Endodermal cell (in vitro differentiated cells): ENCODE measurements at regions not wholly inside any gene's neighbourhood (a gene's known extent, or its start where the extent isn't known, plus 50 kb on each side); places are given as distances from the start of the nearest gene placed in this dataset.

Source experiments
- DNase-seq: peaks from one replicate; pipeline ENCODE4 v3.0.0-alpha.2; 2017
- H3K27ac ChIP-seq: 2 replicates; pipeline ENCODE4 v1.5.1; 2013; ENCODE audit warnings: mild to moderate bottlenecking, low read depth, low read length, moderate library complexity
- H3K27me3 ChIP-seq: 2 replicates; pipeline ENCODE4 v1.6.1; 2013; ENCODE audit warnings: mild to moderate bottlenecking, low read length, moderate library complexity; ENCODE audit not compliant: insufficient read depth, control insufficient read depth, poor library complexity, severe bottlenecking
- H3K36me3 ChIP-seq: 2 replicates; pipeline ENCODE4 v1.7.0; 2013; ENCODE audit warnings: mild to moderate bottlenecking, low read length, moderate library complexity; ENCODE audit not compliant: control insufficient read depth, insufficient read depth
- H3K4me1 ChIP-seq: one replicate; pipeline ENCODE4 v1.7.0; 2013; ENCODE audit warnings: low read length; ENCODE audit not compliant: control insufficient read depth, insufficient read depth
- H3K4me3 ChIP-seq: 2 replicates; pipeline ENCODE4 v1.5.1; 2013; ENCODE audit warnings: mild to moderate bottlenecking, low read length, moderate library complexity
- H3K9ac ChIP-seq: 2 replicates; pipeline ENCODE4 v1.6.1; 2013; ENCODE audit warnings: mild to moderate bottlenecking, low read length, moderate library complexity; ENCODE audit not compliant: poor library complexity, severe bottlenecking; ENCODE audit errors: extremely low read depth
- H3K9me3 ChIP-seq: 2 replicates; pipeline ENCODE4 v1.6.1; 2013; ENCODE audit warnings: mild to moderate bottlenecking, low read length, moderate library complexity; ENCODE audit not compliant: control insufficient read depth
- H3K27ac Mint-ChIP-seq: 2 replicates; pipeline ENCODE4 v1.8.0; 2020; ENCODE audit warnings: mixed read lengths
- H3K27me3 Mint-ChIP-seq: 2 replicates; pipeline ENCODE4 v1.8.0; 2021; ENCODE audit warnings: mild to moderate bottlenecking, mixed read lengths; ENCODE audit not compliant: insufficient read depth
- H3K36me3 Mint-ChIP-seq: 2 replicates; pipeline ENCODE4 v1.8.0; 2020; ENCODE audit warnings: low read depth, mixed read lengths
- H3K4me1 Mint-ChIP-seq: 2 replicates; pipeline ENCODE4 v1.8.0; 2020; ENCODE audit warnings: mixed read lengths
- H3K4me3 Mint-ChIP-seq: 2 replicates; pipeline ENCODE4 v1.8.0; 2020; ENCODE audit warnings: mild to moderate bottlenecking, moderate library complexity, mixed read lengths
- H3K9me3 Mint-ChIP-seq: 2 replicates; pipeline ENCODE4 v1.8.0; 2020; ENCODE audit warnings: mild to moderate bottlenecking, mixed read lengths
- WGBS, 2 experiments: methylation state at CpG; one replicate each; pipeline versions ENCODE4 v1.1.5 to v1.1.7; 2013; ENCODE audit warnings: missing lambda C conversion rate in 2 of 2, mixed read lengths in 1 of 2; ENCODE audit not compliant: insufficient coverage in 1 of 2, insufficient read length in 1 of 2; 5-methylcytosine and 5-hydroxymethylcytosine counted together
- TF ChIP-seq, protein P1 (sequence below): fragments of 200-600 bp; sonication (generic); conservative IDR thresholded peaks from 2 replicates; pipeline ENCODE4 v1.5.0; 2021; ENCODE audit warnings: antibody characterized with exemption, mild to moderate bottlenecking

- H3K36me3 ChIP-seq, result no peaks in the 10 kb centered on the region
- TF ChIP-seq, protein P1, sequence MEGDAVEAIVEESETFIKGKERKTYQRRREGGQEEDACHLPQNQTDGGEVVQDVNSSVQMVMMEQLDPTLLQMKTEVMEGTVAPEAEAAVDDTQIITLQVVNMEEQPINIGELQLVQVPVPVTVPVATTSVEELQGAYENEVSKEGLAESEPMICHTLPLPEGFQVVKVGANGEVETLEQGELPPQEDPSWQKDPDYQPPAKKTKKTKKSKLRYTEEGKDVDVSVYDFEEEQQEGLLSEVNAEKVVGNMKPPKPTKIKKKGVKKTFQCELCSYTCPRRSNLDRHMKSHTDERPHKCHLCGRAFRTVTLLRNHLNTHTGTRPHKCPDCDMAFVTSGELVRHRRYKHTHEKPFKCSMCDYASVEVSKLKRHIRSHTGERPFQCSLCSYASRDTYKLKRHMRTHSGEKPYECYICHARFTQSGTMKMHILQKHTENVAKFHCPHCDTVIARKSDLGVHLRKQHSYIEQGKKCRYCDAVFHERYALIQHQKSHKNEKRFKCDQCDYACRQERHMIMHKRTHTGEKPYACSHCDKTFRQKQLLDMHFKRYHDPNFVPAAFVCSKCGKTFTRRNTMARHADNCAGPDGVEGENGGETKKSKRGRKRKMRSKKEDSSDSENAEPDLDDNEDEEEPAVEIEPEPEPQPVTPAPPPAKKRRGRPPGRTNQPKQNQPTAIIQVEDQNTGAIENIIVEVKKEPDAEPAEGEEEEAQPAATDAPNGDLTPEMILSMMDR, result no peak
- H3K27ac ChIP-seq, result no peak overlapping the region
- Mint-ChIP-seq H3K9me3 (no peaks in the 10 kb centered on the region), H3K4me1 (peaks cover 10% of the 10 kb centered on the region), H3K4me3 (no peak overlapping the region), H3K27ac (no peak overlapping the region), H3K27me3 (no peaks in the 10 kb centered on the region), H3K36me3 (no peaks in the 10 kb centered on the region)
- H3K9me3 ChIP-seq, result no peaks in the 10 kb centered on the region
- H3K4me3 ChIP-seq, result no peak overlapping the region
- no peak for DNase-seq
- peaks cover 5% of the 10 kb centered on the region for H3K4me1 ChIP-seq
- WGBS, 2 experiments, result 93 to 97% methylated on average over 4 of the region's 4 CpGs
- no peak overlapping the region for H3K9ac ChIP-seq
- no peaks in the 10 kb centered on the region for H3K27me3 ChIP-seq
Observed at GRCh38 chr2:22276696-22277095, 1108.3 kb upstream of the KLHL29 start.

DNA sequence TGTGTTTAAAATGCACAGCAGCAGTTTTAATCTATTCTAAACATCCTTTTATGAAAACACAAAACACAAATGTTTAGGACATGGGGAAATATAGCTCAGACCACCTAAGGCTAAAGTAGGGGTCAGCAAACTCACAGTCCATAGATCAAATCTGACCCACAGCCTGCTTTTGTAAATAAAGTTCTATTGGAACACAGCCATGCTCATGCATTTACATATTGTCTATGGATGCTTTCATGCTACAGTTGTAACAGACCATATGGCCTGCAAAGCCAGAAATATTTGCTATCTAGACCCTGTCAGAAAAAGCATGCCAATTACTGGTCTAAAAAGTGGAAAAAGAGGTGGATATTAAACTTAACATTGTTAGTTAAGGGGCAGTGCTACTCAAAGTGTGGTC is 1105.4 kb upstream of the KLHL29 start:
- Histone ChIP-seq H3K36me3 (no peaks in the 10 kb centered on the region), H3K27ac (no peak overlapping the region), H3K4me1 (no peaks in the 10 kb centered on the region), H3K27me3 (no peaks in the 10 kb centered on the region), H3K4me3 (no peak overlapping the region), H3K9me3 (peaks cover 9% of the 10 kb centered on the region), H3K9ac (no peak overlapping the region)
- Mint-ChIP-seq H3K27ac (no peak overlapping the region), H3K4me1 (no peaks in the 10 kb centered on the region), H3K9me3 (peaks cover 8% of the 10 kb centered on the region), H3K36me3 (no peaks in the 10 kb centered on the region), H3K4me3 (no peak overlapping the region), H3K27me3 (no peaks in the 10 kb centered on the region)
- DNase-seq, result no peak
- TF ChIP-seq, protein P1, result no peak

GRCh38 chr2:22281033-22281432 is 1103.9 kb upstream of the KLHL29 start:
- Histone ChIP-seq H3K4me3 (no peak overlapping the region), H3K9ac (no peak overlapping the region), H3K27ac (no peak overlapping the region), H3K36me3 (no peaks in the 10 kb centered on the region), H3K27me3 (no peaks in the 10 kb centered on the region), H3K9me3 (peaks cover 9% of the 10 kb centered on the region), H3K4me1 (peaks cover 2% of the 10 kb centered on the region)
- 95 to 100% methylated on average over 2 to 4 of the region's 4 CpGs for WGBS, 2 experiments
- no peak for DNase-seq
- H3K9me3 Mint-ChIP-seq, result peaks cover 8% of the 10 kb centered on the region
- no peaks in the 10 kb centered on the region for H3K36me3 Mint-ChIP-seq
- H3K27me3 Mint-ChIP-seq, result peaks cover 1% of the 10 kb centered on the region
- no peak overlapping the region for H3K27ac Mint-ChIP-seq
- H3K4me3 Mint-ChIP-seq, result no peak overlapping the region
- H3K4me1 Mint-ChIP-seq, result peaks cover 3% of the 10 kb centered on the region
- TF ChIP-seq, protein P1, result no peak
